ENCODE measurements at regions not wholly inside any gene's neighbourhood (a gene's known extent, or its start where the extent isn't known, plus 50 kb on each side); places are given as distances from the start of the nearest gene placed in this dataset.

DNA sequence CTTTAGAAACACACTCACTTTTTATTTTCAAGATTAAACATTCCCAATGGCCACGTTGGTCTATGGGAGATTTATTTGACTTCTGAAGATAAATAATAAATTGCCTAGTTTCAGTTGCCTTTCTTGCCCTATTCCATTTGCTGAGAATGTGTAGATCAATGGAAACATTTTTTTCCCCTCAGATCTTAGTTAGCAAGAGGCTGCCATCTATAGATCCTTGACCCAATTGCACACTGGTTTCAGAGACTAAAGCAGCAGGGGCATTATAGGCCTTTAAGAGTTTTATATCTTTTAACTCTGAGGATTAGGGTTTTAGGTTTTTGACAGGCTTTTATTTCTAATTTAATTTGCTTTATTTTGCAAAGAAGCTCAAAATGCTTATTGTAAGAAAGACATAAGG is 163.2 kb upstream of the GPR26 start:
- Histone ChIP-seq H3K4me1 (no peaks in the 10 kb centered on the region), H3K4me3 (no peak overlapping the region), H3K9me3 (no peaks in the 10 kb centered on the region), H3K36me3 (no peaks in the 10 kb centered on the region), H3K27ac (replicated peaks in 1 of 4) (no peak overlapping the region), H3K27me3 (no peaks in the 10 kb centered on the region)
- intact Hi-C loops (cut with DNase I), result no loop called here
- DNase-seq (ENCODE audit: extremely low spot score), result no peak
- TF ChIP-seq POLR2AphosphoS5 (IDR thresholded peaks at IDR 0.05) (no peak), POLR2A (IDR thresholded peaks at IDR 0.05; ENCODE audit: low read depth) (no peak), EP300 (IDR thresholded peaks at IDR 0.05) (no peak)
- TF ChIP-seq, protein P1, sequence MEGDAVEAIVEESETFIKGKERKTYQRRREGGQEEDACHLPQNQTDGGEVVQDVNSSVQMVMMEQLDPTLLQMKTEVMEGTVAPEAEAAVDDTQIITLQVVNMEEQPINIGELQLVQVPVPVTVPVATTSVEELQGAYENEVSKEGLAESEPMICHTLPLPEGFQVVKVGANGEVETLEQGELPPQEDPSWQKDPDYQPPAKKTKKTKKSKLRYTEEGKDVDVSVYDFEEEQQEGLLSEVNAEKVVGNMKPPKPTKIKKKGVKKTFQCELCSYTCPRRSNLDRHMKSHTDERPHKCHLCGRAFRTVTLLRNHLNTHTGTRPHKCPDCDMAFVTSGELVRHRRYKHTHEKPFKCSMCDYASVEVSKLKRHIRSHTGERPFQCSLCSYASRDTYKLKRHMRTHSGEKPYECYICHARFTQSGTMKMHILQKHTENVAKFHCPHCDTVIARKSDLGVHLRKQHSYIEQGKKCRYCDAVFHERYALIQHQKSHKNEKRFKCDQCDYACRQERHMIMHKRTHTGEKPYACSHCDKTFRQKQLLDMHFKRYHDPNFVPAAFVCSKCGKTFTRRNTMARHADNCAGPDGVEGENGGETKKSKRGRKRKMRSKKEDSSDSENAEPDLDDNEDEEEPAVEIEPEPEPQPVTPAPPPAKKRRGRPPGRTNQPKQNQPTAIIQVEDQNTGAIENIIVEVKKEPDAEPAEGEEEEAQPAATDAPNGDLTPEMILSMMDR (IDR thresholded peaks at IDR 0.05), result no peak
- 77% methylated on average over 1 of the region's 1 CpG for WGBS

- Histone ChIP-seq H3K36me3 (no peaks in the 10 kb centered on the region), H3K4me3 (no peak overlapping the region), H3K27ac (replicated peaks in 1 of 4) (no peak overlapping the region), H3K4me1 (no peaks in the 10 kb centered on the region), H3K9me3 (no peaks in the 10 kb centered on the region), H3K27me3 (no peaks in the 10 kb centered on the region)
- no peak for DNase-seq (ENCODE audit: extremely low spot score)
- TF ChIP-seq POLR2A (IDR thresholded peaks at IDR 0.05; ENCODE audit: low read depth) (no peak), POLR2AphosphoS5 (IDR thresholded peaks at IDR 0.05) (no peak), EP300 (IDR thresholded peaks at IDR 0.05) (no peak)
- TF ChIP-seq, protein P1 (IDR thresholded peaks at IDR 0.05), result no peak
- 79% methylated on average over 2 of the region's 2 CpGs for WGBS
- intact Hi-C loops (cut with DNase I), result no loop called here
These were observed 159.7 kb upstream of the GPR26 start for GRCh38 chr10:123506455-123506854.

GRCh38 chr10:123507298-123507697 is 158.9 kb upstream of the GPR26 start:
- TF ChIP-seq, protein P1 (IDR thresholded peaks at IDR 0.05), result no peak
- no peak for TF ChIP-seq POLR2A (IDR thresholded peaks at IDR 0.05; ENCODE audit: low read depth)
- TF ChIP-seq POLR2AphosphoS5 (IDR thresholded peaks at IDR 0.05), result no peak
- TF ChIP-seq EP300 (IDR thresholded peaks at IDR 0.05), result no peak
- 42% methylated on average over 1 of the region's 1 CpG for WGBS
- no peak overlapping the region for H3K4me3 ChIP-seq
- no peak for DNase-seq (ENCODE audit: extremely low spot score)
- H3K9me3 ChIP-seq, result no peaks in the 10 kb centered on the region
- H3K4me1 ChIP-seq, result no peaks in the 10 kb centered on the region
- H3K36me3 ChIP-seq, result no peaks in the 10 kb centered on the region
- H3K27ac ChIP-seq (replicated peaks in 1 of 4), result no peak overlapping the region
- intact Hi-C loops (cut with DNase I), result no loop called here
- peaks cover 0 to 4% (median 0%) of the 10 kb centered on the region in 4 donors for H3K27me3 ChIP-seq

DNA sequence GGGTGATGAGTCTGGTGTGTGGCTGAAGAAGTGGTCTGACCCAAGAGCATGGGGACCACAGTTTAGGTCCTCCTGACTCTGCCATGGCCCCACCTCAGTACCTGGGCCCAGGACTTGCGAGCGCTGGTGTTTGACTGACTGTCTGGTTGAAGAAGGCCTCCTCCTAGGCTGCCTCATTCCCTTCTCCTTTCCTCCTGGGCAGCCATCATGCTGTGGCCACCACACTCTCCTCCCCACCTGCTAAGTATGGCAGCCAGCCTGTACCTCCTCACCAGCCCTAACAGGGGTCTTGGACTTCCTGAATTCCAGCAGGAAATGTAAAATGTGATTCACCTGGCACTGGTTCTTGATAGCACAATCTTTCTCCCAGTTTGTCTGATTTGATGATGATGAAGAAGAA is 156.8 kb upstream of the GPR26 start:
- TF ChIP-seq EP300 (IDR thresholded peaks at IDR 0.05), result no peak
- TF ChIP-seq, protein P1 (IDR thresholded peaks at IDR 0.05), result no peak
- no peak for TF ChIP-seq POLR2AphosphoS5 (IDR thresholded peaks at IDR 0.05)
- TF ChIP-seq POLR2A (IDR thresholded peaks at IDR 0.05; ENCODE audit: low read depth), result no peak
- Histone ChIP-seq H3K27me3 (peaks cover 0 to 4% (median 0%) of the 10 kb centered on the region in 4 donors), H3K36me3 (no peaks in the 10 kb centered on the region)

More for the DNA sequence above, 156.8 kb upstream of the GPR26 start:
- no peak overlapping the region for H3K27ac ChIP-seq (replicated peaks in 1 of 4)
- H3K9me3 ChIP-seq, result no peaks in the 10 kb centered on the region
- 100% methylated on average over 2 of the region's 2 CpGs for WGBS
- intact Hi-C loops (cut with DNase I), result no loop called here
- DNase-seq (ENCODE audit: extremely low spot score), result no peak
- H3K4me1 ChIP-seq, result no peaks in the 10 kb centered on the region
- no peak overlapping the region for H3K4me3 ChIP-seq
